Nephron (organoid): ENCODE measurements at regions not wholly inside any gene's neighbourhood (a gene's known extent, or its start where the extent isn't known, plus 50 kb on each side); places are given as distances from the start of the nearest gene placed in this dataset.

Experiments used
- H3K27ac Mint-ChIP-seq, 3 experiments: 2 replicates each; pipeline ENCODE4 v1.8.0; 2020; ENCODE audit warnings: mixed read lengths in 3 of 3, mild to moderate bottlenecking in 2 of 3, moderate library complexity in 1 of 3
- H3K27me3 Mint-ChIP-seq: 2 replicates; pipeline ENCODE4 v1.8.0; 2021; ENCODE audit warnings: low read depth, mild to moderate bottlenecking, moderate library complexity, mixed read lengths
- H3K36me3 Mint-ChIP-seq: 2 replicates; pipeline ENCODE4 v1.8.0; 2020; ENCODE audit warnings: low read depth, mixed read lengths
- H3K4me1 Mint-ChIP-seq: 2 replicates; pipeline ENCODE4 v1.8.0; 2020; ENCODE audit warnings: mixed read lengths
- H3K4me3 Mint-ChIP-seq, 3 experiments: 2 replicates each; pipeline ENCODE4 v1.8.0; 2020; ENCODE audit warnings: mild to moderate bottlenecking in 3 of 3, mixed read lengths in 3 of 3, moderate library complexity in 2 of 3
- H3K9me3 Mint-ChIP-seq: 2 replicates; pipeline ENCODE4 v1.8.0; 2020; ENCODE audit warnings: mixed read lengths
- CTCF ChIP-seq, 3 experiments: fragments of 200-600 bp; sonication (generic); IDR thresholded peaks; one replicate each; pipeline ENCODE4 v1.5.0; 2021; ENCODE audit warnings: antibody characterized with exemption in 3 of 3; ENCODE audit not compliant: unreplicated experiment in 3 of 3

GRCh38 chr5:144085381-144085780 is 85.1 kb downstream of the YIPF5 start:
- no peak for TF ChIP-seq CTCF (IDR thresholded peaks at IDR 0.05; ENCODE audit: unreplicated experiment in 3 of 3)
- H3K4me3 Mint-ChIP-seq, result no peak overlapping the region
- no peak overlapping the region for H3K27ac Mint-ChIP-seq
- peaks cover 20% of the 10 kb centered on the region for H3K4me1 Mint-ChIP-seq
- H3K9me3 Mint-ChIP-seq, result peaks cover 22% of the 10 kb centered on the region
- H3K27me3 Mint-ChIP-seq, result no peaks in the 10 kb centered on the region
- peaks cover 3% of the 10 kb centered on the region for H3K36me3 Mint-ChIP-seq

GRCh38 chr5:144086295-144086694 is 84.2 kb downstream of the YIPF5 start:
- peaks cover 29% of the 10 kb centered on the region for H3K4me1 Mint-ChIP-seq
- no peak overlapping the region for H3K27ac Mint-ChIP-seq
- peaks cover 13% of the 10 kb centered on the region for H3K9me3 Mint-ChIP-seq
- no peak for TF ChIP-seq CTCF (IDR thresholded peaks at IDR 0.05; ENCODE audit: unreplicated experiment in 3 of 3)
- H3K27me3 Mint-ChIP-seq, result no peaks in the 10 kb centered on the region
- no peak overlapping the region for H3K4me3 Mint-ChIP-seq
- H3K36me3 Mint-ChIP-seq, result no peaks in the 10 kb centered on the region

GRCh38 chr5:144087576-144087975 is 82.9 kb downstream of the YIPF5 start:
- Mint-ChIP-seq H3K27ac (no peak overlapping the region), H3K4me3 (no peak overlapping the region), H3K9me3 (peaks cover 2% of the 10 kb centered on the region), H3K36me3 (no peaks in the 10 kb centered on the region), H3K27me3 (no peaks in the 10 kb centered on the region), H3K4me1 (peaks cover 35% of the 10 kb centered on the region)
- TF ChIP-seq CTCF (IDR thresholded peaks at IDR 0.05; ENCODE audit: unreplicated experiment in 3 of 3), result no peak

GRCh38 chr5:144088206-144089064 is 82.0 kb downstream of the YIPF5 start:
- Mint-ChIP-seq H3K4me3 (peak overlapping the region in 1 of 3 experiments; percentile 0), H3K27me3 (no peaks in the 10 kb centered on the region), H3K4me1 (peaks cover 41% of the 10 kb centered on the region), H3K36me3 (no peaks in the 10 kb centered on the region), H3K9me3 (no peaks in the 10 kb centered on the region), H3K27ac (peak overlapping the region; percentile 76 to 91 (median 86))
- TF ChIP-seq CTCF (IDR thresholded peaks at IDR 0.05; ENCODE audit: unreplicated experiment in 3 of 3), result no peak

GRCh38 chr5:144089401-144090021 is 80.9 kb downstream of the YIPF5 start:
- no peaks in the 10 kb centered on the region for H3K27me3 Mint-ChIP-seq

More at GRCh38 chr5:144089401-144090021, 80.9 kb downstream of the YIPF5 start:
- no peaks in the 10 kb centered on the region for H3K36me3 Mint-ChIP-seq
- peaks cover 46% of the 10 kb centered on the region for H3K4me1 Mint-ChIP-seq
- no peak overlapping the region for H3K4me3 Mint-ChIP-seq
- H3K27ac Mint-ChIP-seq, result peak overlapping the region; percentile 76 to 91 (median 86)
- H3K9me3 Mint-ChIP-seq, result peaks cover 4% of the 10 kb centered on the region
- TF ChIP-seq CTCF (IDR thresholded peaks at IDR 0.05; ENCODE audit: unreplicated experiment in 3 of 3), result no peak
